HFF-Myc (cell line): ENCODE measurements at regions not wholly inside any gene's neighbourhood (a gene's known extent, or its start where the extent isn't known, plus 50 kb on each side); places are given as distances from the start of the nearest gene placed in this dataset.

Experiments used
- DNase-seq: peaks from one replicate; pipeline ENCODE4 v3.0.0-alpha.2; 2011; ENCODE audit warnings: low read depth; ENCODE audit errors: extremely low read depth
- H3K4me3 ChIP-seq: replicated peaks from 2 replicates; pipeline ENCODE4 v1.5.1; 2011; ENCODE audit warnings: low read depth, mild to moderate bottlenecking, control low read depth, low read length
- CTCF ChIP-seq: IDR thresholded peaks from 2 replicates; pipeline ENCODE4 v1.5.1; 2012; ENCODE audit warnings: mild to moderate bottlenecking, low read depth, low read length, control low read depth; ENCODE audit errors: missing control alignments

- no peak for DNase-seq
- no peak for TF ChIP-seq CTCF
- H3K4me3 ChIP-seq, result no peak overlapping the region
Measured at GRCh38 chr11:37721485-37721884, 1123.4 kb upstream of the RAG2 start.

- TF ChIP-seq CTCF, result no peak
- no peak for DNase-seq
- no peak overlapping the region for H3K4me3 ChIP-seq
Measured at GRCh38 chr11:37718431-37718999, 1120.5 kb upstream of the RAG2 start.

GRCh38 chr11:37712251-37712650, 1114.2 kb upstream of the RAG2 start:
- no peak for DNase-seq
- no peak for TF ChIP-seq CTCF
- no peak overlapping the region for H3K4me3 ChIP-seq

- DNase-seq, result no peak
- TF ChIP-seq CTCF, result no peak
- H3K4me3 ChIP-seq, result no peak overlapping the region
Measured at GRCh38 chr11:37710031-37710430, 1112.0 kb upstream of the RAG2 start.

GRCh38 chr11:37704791-37705190, 1106.8 kb upstream of the RAG2 start:
- H3K4me3 ChIP-seq, result no peak overlapping the region
- no peak for TF ChIP-seq CTCF
- no peak for DNase-seq

GRCh38 chr11:37699644-37700043, 1101.6 kb upstream of the RAG2 start:
- H3K4me3 ChIP-seq, result no peak overlapping the region
- no peak for DNase-seq
- no peak for TF ChIP-seq CTCF

GRCh38 chr11:37695283-37695682, 1097.2 kb upstream of the RAG2 start:
- no peak for TF ChIP-seq CTCF
- H3K4me3 ChIP-seq, result no peak overlapping the region
- no peak for DNase-seq
